ENCODE measurements at regions not wholly inside any gene's neighbourhood (a gene's known extent, or its start where the extent isn't known, plus 50 kb on each side); places are given as distances from the start of the nearest gene placed in this dataset.

- H3K27ac ChIP-seq, result no peak overlapping the region
- intact Hi-C loops (cut with DNase I; ENCODE audit: low total_unique reads), result no loop called here
- DNase-seq (ENCODE audit: low spot score in 2 of 2), result no peak
- TF ChIP-seq CTCF (IDR thresholded peaks at IDR 0.05), result no peak
- TF ChIP-seq POLR2AphosphoS5 (IDR thresholded peaks at IDR 0.05), result no peak
- TF ChIP-seq POLR2A (IDR thresholded peaks at IDR 0.05), result no peak
- no peaks in the 10 kb centered on the region for H3K9me3 ChIP-seq
- no peak overlapping the region for H3K4me3 ChIP-seq
- peaks cover 0 to 5% of the 10 kb centered on the region in 2 donors for H3K27me3 ChIP-seq
- no peaks in the 10 kb centered on the region for H3K4me1 ChIP-seq
- no peaks in the 10 kb centered on the region for H3K36me3 ChIP-seq
Observed at GRCh38 chr11:131163613-131164012, 206.8 kb upstream of the NTM start.

- no peaks in the 10 kb centered on the region for H3K4me1 ChIP-seq
- H3K36me3 ChIP-seq, result no peaks in the 10 kb centered on the region
- no peak overlapping the region for H3K27ac ChIP-seq
- peaks cover 0 to under 1% of the 10 kb centered on the region in 2 donors for H3K27me3 ChIP-seq
- no peak for TF ChIP-seq POLR2AphosphoS5 (IDR thresholded peaks at IDR 0.05)
- no peak for TF ChIP-seq POLR2A (IDR thresholded peaks at IDR 0.05)
- no peak for TF ChIP-seq CTCF (IDR thresholded peaks at IDR 0.05)
- no peak for DNase-seq (ENCODE audit: low spot score in 2 of 2)
- intact Hi-C loops (cut with DNase I; ENCODE audit: low total_unique reads), result no loop called here
- H3K4me3 ChIP-seq, result no peak overlapping the region
- no peaks in the 10 kb centered on the region for H3K9me3 ChIP-seq
Observed at GRCh38 chr11:131165036-131165435, 205.4 kb upstream of the NTM start.

- Histone ChIP-seq H3K4me3 (no peak overlapping the region), H3K36me3 (no peaks in the 10 kb centered on the region), H3K9me3 (no peaks in the 10 kb centered on the region), H3K27me3 (no peaks in the 10 kb centered on the region), H3K4me1 (no peaks in the 10 kb centered on the region), H3K27ac (no peak overlapping the region)
- no peak for DNase-seq (ENCODE audit: low spot score in 2 of 2)
- intact Hi-C loops (cut with DNase I; ENCODE audit: low total_unique reads), result loop anchor here (2.0 kb wide), 1 partner anchor 38 kb away; no protein-coding TSS in a partner anchor
- no peak for TF ChIP-seq CTCF (IDR thresholded peaks at IDR 0.05)
- no peak for TF ChIP-seq POLR2AphosphoS5 (IDR thresholded peaks at IDR 0.05)
- TF ChIP-seq POLR2A (IDR thresholded peaks at IDR 0.05), result no peak
Observed at GRCh38 chr11:131168839-131169713, 201.3 kb upstream of the NTM start.

- TF ChIP-seq POLR2AphosphoS5 (IDR thresholded peaks at IDR 0.05) (no peak), CTCF (IDR thresholded peaks at IDR 0.05) (no peak), POLR2A (IDR thresholded peaks at IDR 0.05) (no peak)
- Histone ChIP-seq H3K27ac (no peak overlapping the region), H3K27me3 (no peaks in the 10 kb centered on the region), H3K4me1 (no peaks in the 10 kb centered on the region), H3K36me3 (no peaks in the 10 kb centered on the region), H3K9me3 (no peaks in the 10 kb centered on the region), H3K4me3 (no peak overlapping the region)
- DNase-seq (ENCODE audit: low spot score in 2 of 2), result no peak
- intact Hi-C loops (cut with DNase I; ENCODE audit: low total_unique reads), result no loop called here
Observed at GRCh38 chr11:131172011-131172410, 198.4 kb upstream of the NTM start.

GRCh38 chr11:131178020-131178419 lies 192.4 kb upstream of the NTM start:
- Histone ChIP-seq H3K27me3 (no peaks in the 10 kb centered on the region), H3K4me1 (no peaks in the 10 kb centered on the region), H3K36me3 (no peaks in the 10 kb centered on the region), H3K4me3 (no peak overlapping the region), H3K27ac (no peak overlapping the region), H3K9me3 (no peaks in the 10 kb centered on the region)
- DNase-seq (ENCODE audit: low spot score in 2 of 2), result no peak
- TF ChIP-seq POLR2AphosphoS5 (IDR thresholded peaks at IDR 0.05) (no peak), POLR2A (IDR thresholded peaks at IDR 0.05) (no peak), CTCF (IDR thresholded peaks at IDR 0.05) (no peak)
- intact Hi-C loops (cut with DNase I; ENCODE audit: low total_unique reads), result no loop called here
